Trophoblast cell (in vitro differentiated cells and primary cell): ENCODE measurements at regions not wholly inside any gene's neighbourhood (a gene's known extent, or its start where the extent isn't known, plus 50 kb on each side); places are given as distances from the start of the nearest gene placed in this dataset.

ENCODE experiments used
- DNase-seq, 2 donors: peaks; one replicate each; pipeline ENCODE4 v3.0.0-alpha.2; 2016
- H2AFZ ChIP-seq: 2 replicates; pipeline ENCODE4 v1.6.1; 2013; ENCODE audit warnings: low read length, moderate library complexity, mild to moderate bottlenecking; ENCODE audit not compliant: insufficient read depth, poor library complexity
- H2AK5ac ChIP-seq: 2 replicates; pipeline ENCODE4 v1.6.1; 2013; ENCODE audit warnings: mild to moderate bottlenecking, low read length
- H2BK120ac ChIP-seq: 2 replicates; pipeline ENCODE4 v1.6.1; 2013; ENCODE audit warnings: low read length, mild to moderate bottlenecking, moderate library complexity; ENCODE audit not compliant: insufficient read depth, poor library complexity
- H2BK12ac ChIP-seq: 2 replicates; pipeline ENCODE4 v1.6.1; 2013; ENCODE audit warnings: mild to moderate bottlenecking, low read length, moderate library complexity
- H2BK5ac ChIP-seq: 2 replicates; pipeline ENCODE4 v1.6.1; 2013; ENCODE audit warnings: low read length, low read depth, moderate library complexity, mild to moderate bottlenecking; ENCODE audit not compliant: poor library complexity
- H3K14ac ChIP-seq: 2 replicates; pipeline ENCODE4 v1.6.1; 2013; ENCODE audit warnings: mild to moderate bottlenecking, low read length
- H3K18ac ChIP-seq: 2 replicates; pipeline ENCODE4 v1.6.1; 2013; ENCODE audit warnings: mild to moderate bottlenecking, low read length
- H3K23ac ChIP-seq: 2 replicates; pipeline ENCODE4 v1.6.1; 2013; ENCODE audit warnings: low read length
- H3K27ac ChIP-seq: 2 replicates; pipeline ENCODE4 v1.5.1; 2013; ENCODE audit warnings: low read depth, mild to moderate bottlenecking, inconsistent platforms, low read length, moderate library complexity
- H3K27me3 ChIP-seq: 2 replicates; pipeline ENCODE4 v1.6.1; 2013; ENCODE audit warnings: inconsistent platforms, mild to moderate bottlenecking, low read length, moderate library complexity; ENCODE audit not compliant: insufficient read depth
- H3K36me3 ChIP-seq, 2 experiments: 1 replicate in 1 of 2; 2 replicates in 1 of 2; pipeline ENCODE4 v1.6.1; 2013; ENCODE audit warnings: low read length in 2 of 2, mild to moderate bottlenecking in 2 of 2, moderate library complexity in 1 of 2; ENCODE audit not compliant: insufficient read depth in 2 of 2, control insufficient read depth in 1 of 2
- H3K4ac ChIP-seq: 2 replicates; pipeline ENCODE4 v1.6.1; 2013; ENCODE audit warnings: low read depth, mild to moderate bottlenecking, low read length, moderate library complexity
- H3K4me1 ChIP-seq, 2 experiments: 1 replicate in 1 of 2; 2 replicates in 1 of 2; pipeline ENCODE4 v1.6.1; 2013; ENCODE audit warnings: low read length in 2 of 2, mild to moderate bottlenecking in 2 of 2, moderate library complexity in 1 of 2; ENCODE audit not compliant: insufficient read depth in 2 of 2, control insufficient read depth in 1 of 2
- H3K4me2 ChIP-seq: 2 replicates; pipeline ENCODE4 v1.6.1; 2013; ENCODE audit warnings: inconsistent platforms, mild to moderate bottlenecking, low read length, moderate library complexity
- H3K4me3 ChIP-seq: 2 replicates; pipeline ENCODE4 v1.5.1; 2013; ENCODE audit warnings: mild to moderate bottlenecking, low read depth, low read length, inconsistent platforms
- H3K79me1 ChIP-seq: one replicate; pipeline ENCODE4 v1.6.1; 2013; ENCODE audit warnings: low read length
- H3K79me2 ChIP-seq: 2 replicates; pipeline ENCODE4 v1.6.1; 2013; ENCODE audit warnings: low read length, mild to moderate bottlenecking; ENCODE audit not compliant: control insufficient read depth, insufficient read depth, poor library complexity
- H3K9ac ChIP-seq: 2 replicates; pipeline ENCODE4 v1.6.1; 2013; ENCODE audit warnings: mild to moderate bottlenecking, low read length
- H3K9me3 ChIP-seq: 2 replicates; pipeline ENCODE4 v1.6.1; 2013; ENCODE audit warnings: low read depth, mild to moderate bottlenecking, control low read depth, inconsistent platforms, low read length; ENCODE audit not compliant: insufficient read depth
- H4K12ac ChIP-seq: 2 replicates; pipeline ENCODE4 v1.6.1; 2013; ENCODE audit warnings: low read depth, mild to moderate bottlenecking, low read length, moderate library complexity
- H4K8ac ChIP-seq: 2 replicates; pipeline ENCODE4 v1.6.1; 2013; ENCODE audit warnings: low read depth, mild to moderate bottlenecking, low read length, moderate library complexity
- H4K91ac ChIP-seq: one replicate; pipeline ENCODE4 v1.6.1; 2013; ENCODE audit warnings: low read depth, mild to moderate bottlenecking, low read length, moderate library complexity
- WGBS: extraction: QIAGEN DNeasy Blood & Tissue Kit; methylation state at CpG from one replicate; pipeline ENCODE4 v1.1.7; 2013; ENCODE audit warnings: missing lambda C conversion rate; ENCODE audit not compliant: insufficient read length, insufficient coverage; ENCODE audit errors: extremely low coverage; 5-methylcytosine and 5-hydroxymethylcytosine counted together

DNA sequence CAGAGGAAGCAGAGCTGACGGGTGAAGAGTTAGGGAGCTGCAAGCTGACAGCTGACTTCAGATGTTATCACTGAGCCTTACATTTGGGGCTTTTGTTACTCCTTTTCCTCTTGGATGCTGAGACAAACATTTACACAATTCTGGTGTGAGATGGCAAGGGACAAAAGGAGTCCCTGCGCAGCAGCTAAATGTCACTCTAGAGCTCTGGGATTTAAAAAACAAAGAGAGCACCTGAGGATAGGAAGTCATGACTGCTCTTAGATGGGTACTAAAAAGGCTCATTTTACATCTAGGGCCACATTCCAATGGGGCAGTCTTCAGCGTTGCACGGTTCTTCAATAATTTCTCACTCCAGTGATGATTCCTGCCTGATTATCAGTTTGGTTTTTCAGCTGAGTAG is 204.5 kb downstream of the RAB38 start:
- H2BK120ac ChIP-seq, result no peak overlapping the region
- no peak overlapping the region for H3K9ac ChIP-seq
- H3K36me3 ChIP-seq, result no peaks in the 10 kb centered on the region
- H2BK5ac ChIP-seq, result no peak overlapping the region
- WGBS, result no CpG with 5 or more reads among the region's 4 CpGs
- no peak overlapping the region for H3K4ac ChIP-seq
- no peaks in the 10 kb centered on the region for H3K27me3 ChIP-seq
- H2AFZ ChIP-seq, result no peak overlapping the region
- H2AK5ac ChIP-seq, result no peak overlapping the region
- DNase-seq, result no peak
- no peak overlapping the region for H2BK12ac ChIP-seq
- H3K4me3 ChIP-seq, result no peak overlapping the region
- no peaks in the 10 kb centered on the region for H3K79me2 ChIP-seq
- H3K79me1 ChIP-seq, result no peaks in the 10 kb centered on the region
- no peak overlapping the region for H3K4me2 ChIP-seq
- H3K14ac ChIP-seq, result no peak overlapping the region
- H4K91ac ChIP-seq, result no peak overlapping the region
- no peak overlapping the region for H4K8ac ChIP-seq
- peaks cover 0 to 2% of the 10 kb centered on the region in 2 experiments for H3K4me1 ChIP-seq
- H3K18ac ChIP-seq, result no peak overlapping the region
- no peak overlapping the region for H3K27ac ChIP-seq
- H3K9me3 ChIP-seq, result no peaks in the 10 kb centered on the region
- H3K23ac ChIP-seq, result no peak overlapping the region
- no peak overlapping the region for H4K12ac ChIP-seq

DNA sequence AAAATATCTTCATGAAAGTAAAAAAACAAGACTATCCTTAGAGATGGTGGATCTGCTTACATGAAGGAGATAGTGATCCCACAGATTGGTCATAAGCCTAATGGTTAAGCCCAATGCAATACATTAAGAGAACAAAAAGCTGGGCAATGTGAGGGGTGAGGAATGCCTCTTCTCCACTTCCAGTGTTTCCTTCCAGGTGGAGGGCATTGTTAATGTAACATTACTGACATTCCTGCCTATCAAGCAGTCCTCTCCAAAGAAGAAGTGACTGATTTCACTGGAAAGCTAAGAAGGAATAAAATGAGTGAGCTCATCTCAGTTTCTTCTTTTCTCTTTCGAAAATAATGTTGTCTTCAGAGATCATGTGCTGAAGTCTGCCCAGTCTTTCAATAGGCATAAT is 207.8 kb downstream of the RAB38 start:
- Histone ChIP-seq H3K79me1 (no peaks in the 10 kb centered on the region), H4K91ac (no peak overlapping the region), H3K4ac (no peak overlapping the region), H3K27ac (no peak overlapping the region), H3K23ac (no peak overlapping the region), H3K36me3 (no peaks in the 10 kb centered on the region), H2BK5ac (no peak overlapping the region), H3K14ac (no peak overlapping the region), H2AFZ (no peak overlapping the region), H2AK5ac (no peak overlapping the region), H3K9ac (no peak overlapping the region), H3K4me2 (no peak overlapping the region), H4K8ac (no peak overlapping the region), H4K12ac (no peak overlapping the region), H3K9me3 (no peaks in the 10 kb centered on the region), H3K4me1 (peaks cover 0 to 2% of the 10 kb centered on the region in 2 experiments), H3K18ac (no peak overlapping the region), H2BK12ac (no peak overlapping the region), H3K79me2 (no peaks in the 10 kb centered on the region), H2BK120ac (no peak overlapping the region), H3K4me3 (no peak overlapping the region), H3K27me3 (no peaks in the 10 kb centered on the region)
- no CpG with 5 or more reads among the region's 1 CpG for WGBS
- no peak for DNase-seq

DNA sequence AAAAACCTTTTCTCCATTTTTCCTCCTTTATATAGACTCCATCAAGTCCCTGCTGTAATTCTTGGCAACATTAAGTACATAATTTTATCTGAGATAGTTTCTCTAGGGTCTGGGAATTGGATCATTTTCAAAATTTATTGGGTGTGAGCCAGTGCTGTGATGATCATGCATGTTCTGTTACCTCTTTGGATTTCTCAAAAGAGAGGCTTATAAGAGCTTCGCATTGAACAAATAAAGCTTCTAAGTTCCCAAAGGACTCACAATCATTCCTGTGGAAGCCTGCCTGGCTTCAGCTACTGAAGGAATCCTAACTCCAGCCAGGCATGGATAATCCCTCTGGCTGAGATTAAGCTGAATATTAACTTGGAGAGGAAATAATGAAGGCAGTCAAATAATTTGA is 208.5 kb downstream of the RAB38 start:
- WGBS, result no CpG with 5 or more reads among the region's 1 CpG
- no peak overlapping the region for H4K12ac ChIP-seq
- H3K14ac ChIP-seq, result no peak overlapping the region
- H3K27ac ChIP-seq, result no peak overlapping the region
- H3K9ac ChIP-seq, result no peak overlapping the region
- no peaks in the 10 kb centered on the region for H3K36me3 ChIP-seq
- no peak overlapping the region for H2AK5ac ChIP-seq
- H4K8ac ChIP-seq, result no peak overlapping the region
- no peak overlapping the region for H4K91ac ChIP-seq
- no peak overlapping the region for H3K4ac ChIP-seq
- H3K27me3 ChIP-seq, result no peaks in the 10 kb centered on the region
- H3K4me1 ChIP-seq, result peaks cover 0 to 2% of the 10 kb centered on the region in 2 experiments
- no peak overlapping the region for H3K4me2 ChIP-seq
- no peak for DNase-seq
- H2BK12ac ChIP-seq, result no peak overlapping the region
- H3K79me2 ChIP-seq, result no peaks in the 10 kb centered on the region
- H3K23ac ChIP-seq, result no peak overlapping the region
- no peaks in the 10 kb centered on the region for H3K79me1 ChIP-seq
- H3K18ac ChIP-seq, result no peak overlapping the region
- H2BK5ac ChIP-seq, result no peak overlapping the region
- H3K9me3 ChIP-seq, result no peaks in the 10 kb centered on the region
- H2BK120ac ChIP-seq, result no peak overlapping the region
- no peak overlapping the region for H3K4me3 ChIP-seq
- no peak overlapping the region for H2AFZ ChIP-seq

DNA sequence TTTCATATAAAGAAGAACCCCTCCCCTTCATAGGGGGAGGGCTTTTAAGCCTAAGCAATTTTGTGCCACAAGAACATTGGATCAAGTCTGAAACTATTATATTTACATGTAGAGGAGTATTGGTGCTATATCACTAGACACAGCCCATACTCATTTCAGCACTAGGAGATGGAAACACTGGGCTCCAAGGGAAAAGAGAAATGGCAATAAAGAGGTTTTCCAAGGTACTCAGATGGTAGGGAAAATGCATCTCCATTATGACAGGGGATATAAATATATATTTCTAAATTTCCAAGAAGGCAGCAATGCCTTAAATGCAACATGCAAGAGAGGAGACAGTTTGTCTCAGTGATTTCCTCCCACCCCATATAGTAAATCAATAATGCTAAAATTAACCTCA is 209.0 kb downstream of the RAB38 start:
- Histone ChIP-seq H2AK5ac (no peak overlapping the region), H3K9ac (no peak overlapping the region), H3K4me1 (peaks cover 0 to 2% of the 10 kb centered on the region in 2 experiments), H4K91ac (no peak overlapping the region), H3K79me1 (no peaks in the 10 kb centered on the region), H3K9me3 (no peaks in the 10 kb centered on the region), H3K4me3 (no peak overlapping the region), H4K8ac (no peak overlapping the region), H3K18ac (no peak overlapping the region), H3K23ac (no peak overlapping the region), H4K12ac (no peak overlapping the region), H2BK5ac (no peak overlapping the region), H3K79me2 (no peaks in the 10 kb centered on the region), H2BK12ac (no peak overlapping the region), H3K14ac (no peak overlapping the region), H3K36me3 (no peaks in the 10 kb centered on the region), H2AFZ (no peak overlapping the region), H2BK120ac (no peak overlapping the region), H3K4me2 (no peak overlapping the region), H3K4ac (no peak overlapping the region), H3K27me3 (no peaks in the 10 kb centered on the region), H3K27ac (no peak overlapping the region)
- no peak for DNase-seq
